Stimulated activated CD4-positive, alpha-beta T cell treated with anti-CD3 and anti-CD28 coated beads, TNF-alpha, amount 100 ng/mL, for 1 hour (primary cell): ENCODE measurements at regions not wholly inside any gene's neighbourhood (a gene's known extent, or its start where the extent isn't known, plus 50 kb on each side); places are given as distances from the start of the nearest gene placed in this dataset.

Source experiments
- DNase-seq, 3 donors: peaks; one replicate each; pipeline ENCODE4 v3.0.0-alpha.2; 2020; ENCODE audit warnings: low read depth in 3 of 3, low spot score in 1 of 3

DNA sequence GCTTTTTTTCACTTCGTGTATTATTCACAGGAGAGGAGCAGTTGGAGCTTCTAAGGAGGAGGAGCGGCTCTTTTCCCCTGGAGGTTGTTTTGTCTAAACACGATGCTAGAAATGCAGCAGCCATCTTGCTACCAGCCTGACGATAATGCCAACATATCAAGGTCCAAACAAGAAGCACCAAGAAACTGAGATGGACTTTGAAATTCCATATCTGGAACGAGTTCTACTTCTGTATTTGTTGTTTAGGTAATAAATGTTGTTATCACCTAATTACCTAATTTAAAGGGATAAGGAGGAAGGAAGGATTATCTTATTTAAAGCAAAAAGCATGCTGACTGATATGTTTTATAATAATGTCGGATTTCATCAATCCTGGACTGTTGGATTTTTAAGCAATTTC is 174.4 kb upstream of the TMPO start:
- DNase-seq: no peak

DNA sequence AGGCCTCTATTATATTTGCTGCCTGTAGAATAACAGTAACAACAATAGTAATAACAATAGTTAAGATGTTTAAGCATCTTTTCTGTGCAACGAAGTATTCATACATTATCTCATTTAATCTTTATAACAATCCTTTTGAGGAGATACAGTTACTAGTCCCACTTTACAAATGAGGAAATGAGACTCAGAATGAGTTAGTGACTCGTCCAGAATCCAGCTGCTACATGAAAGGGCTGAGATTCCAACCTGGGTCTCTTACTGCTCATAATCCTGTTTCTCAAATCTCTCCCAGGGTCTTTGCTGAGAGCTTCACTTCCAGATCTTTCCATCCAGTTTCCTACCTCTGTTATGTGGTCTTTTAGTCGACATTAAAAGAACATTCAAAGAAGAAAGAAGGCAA is 173.7 kb upstream of the TMPO start:
- no peak for DNase-seq

DNA sequence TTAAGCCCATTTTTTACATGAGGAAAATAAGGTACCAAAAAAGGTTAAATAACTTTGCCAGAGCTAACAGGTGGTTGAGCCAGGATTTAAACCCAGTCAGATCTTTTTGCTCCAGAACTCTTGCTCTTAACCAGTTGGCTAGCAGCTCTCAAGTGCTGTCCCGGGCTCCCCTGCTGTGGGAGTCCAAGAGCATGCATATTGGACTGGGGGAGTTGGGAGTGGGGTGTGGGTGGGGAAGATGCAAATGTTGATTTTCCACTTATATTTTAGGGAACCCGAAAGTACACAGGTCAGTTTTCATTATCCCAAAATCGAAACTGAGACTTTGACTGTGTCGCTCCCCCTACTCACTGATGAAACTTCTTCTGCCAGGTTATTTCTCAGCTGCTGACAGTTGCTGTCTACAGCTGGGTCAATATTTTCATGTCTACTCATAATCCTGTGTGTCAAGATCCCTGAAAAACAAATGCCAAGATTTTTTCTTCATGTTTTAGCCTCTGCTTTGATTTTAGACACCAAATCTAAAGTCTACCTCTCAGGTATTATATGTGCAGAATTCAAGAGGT is 172.3 kb upstream of the TMPO start:
- no peak for DNase-seq

DNA sequence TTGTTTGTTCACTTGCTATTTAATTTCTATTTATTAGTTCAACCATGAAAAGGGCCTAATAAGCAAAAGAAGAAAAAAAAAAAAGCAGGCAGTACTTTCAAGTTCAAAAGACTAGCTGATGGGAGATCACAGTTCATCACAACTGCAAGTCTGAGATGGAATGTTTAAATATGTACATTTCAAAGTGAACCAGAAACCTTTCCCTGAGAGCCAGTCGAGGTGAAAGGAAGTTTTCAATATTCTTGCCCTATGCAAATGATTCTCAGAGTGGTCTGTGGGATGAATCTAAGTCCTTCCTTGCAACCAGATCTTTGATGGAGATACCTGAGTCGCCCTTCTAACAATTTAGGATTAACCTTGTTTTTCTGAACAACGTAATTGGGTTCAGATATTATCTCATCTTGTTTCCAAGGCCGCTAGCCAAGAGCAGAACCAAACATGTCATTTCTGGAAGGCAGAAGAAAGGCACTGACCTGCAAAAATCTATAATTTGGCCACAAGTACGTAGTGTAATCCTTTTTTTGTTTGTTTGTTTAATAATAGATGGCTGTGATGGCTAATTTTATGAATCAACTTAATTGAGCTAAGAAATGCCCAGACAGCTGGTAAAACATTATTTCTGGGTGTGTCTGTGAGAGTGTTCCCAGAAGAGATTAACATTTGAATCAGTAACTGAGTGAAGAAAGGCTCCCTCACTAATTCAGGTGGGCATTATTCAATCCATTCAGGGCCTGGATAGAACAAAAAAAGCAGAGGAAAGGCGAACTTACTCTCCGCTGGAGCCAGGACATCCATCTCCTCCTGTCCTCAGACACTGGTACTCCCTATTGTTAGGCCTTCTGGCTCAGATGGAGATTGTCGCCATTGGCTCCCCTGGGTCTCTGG is 171.1 kb upstream of the TMPO start:
- DNase-seq: no peak

DNA sequence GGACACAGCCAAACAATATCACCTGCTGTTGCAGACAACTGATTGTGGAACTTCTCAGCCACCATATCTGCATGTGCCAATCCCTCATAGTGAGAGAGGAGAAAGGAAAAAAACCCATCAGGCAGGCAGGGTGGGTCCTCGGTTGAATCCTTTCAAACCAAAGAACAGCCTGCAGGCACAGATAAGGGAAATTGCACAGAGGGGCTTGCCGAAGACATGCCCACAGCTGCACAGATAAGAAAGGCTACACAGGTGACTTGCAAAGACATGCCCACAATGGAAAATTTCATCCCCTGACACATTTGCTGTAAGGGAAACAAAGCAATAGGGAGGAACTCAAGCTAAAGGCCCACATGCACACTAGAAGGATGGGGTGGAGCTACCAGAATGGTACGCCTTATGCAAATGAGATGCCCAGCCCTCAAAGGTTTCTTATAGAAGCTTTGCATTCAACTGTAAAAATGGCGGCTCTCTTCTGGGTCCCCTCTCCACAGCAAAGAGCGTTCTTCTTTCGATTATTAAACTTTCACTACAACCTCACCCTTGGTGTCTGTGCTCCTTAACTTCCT is 170.0 kb upstream of the TMPO start:
- DNase-seq: no peak

DNA sequence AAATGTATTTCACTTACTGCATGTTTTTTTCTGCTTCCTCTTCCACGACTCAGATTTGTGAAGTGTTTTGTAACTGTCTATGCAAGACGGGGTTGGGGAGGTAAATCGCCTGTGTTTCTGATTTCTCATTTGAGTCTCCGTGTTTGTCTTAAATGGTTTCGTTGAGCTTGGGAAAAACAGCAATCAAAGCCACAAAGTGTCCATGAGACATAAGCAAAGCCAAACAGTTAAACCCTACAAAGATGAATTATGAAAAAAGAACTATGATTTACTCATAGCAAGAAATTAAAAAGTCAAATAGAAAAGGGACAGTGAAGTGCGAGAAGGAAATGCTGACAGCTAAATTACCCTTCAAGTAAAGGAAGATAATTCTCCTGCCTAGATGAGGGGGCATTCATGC is 164.3 kb upstream of the TMPO start:
- no peak for DNase-seq

DNA sequence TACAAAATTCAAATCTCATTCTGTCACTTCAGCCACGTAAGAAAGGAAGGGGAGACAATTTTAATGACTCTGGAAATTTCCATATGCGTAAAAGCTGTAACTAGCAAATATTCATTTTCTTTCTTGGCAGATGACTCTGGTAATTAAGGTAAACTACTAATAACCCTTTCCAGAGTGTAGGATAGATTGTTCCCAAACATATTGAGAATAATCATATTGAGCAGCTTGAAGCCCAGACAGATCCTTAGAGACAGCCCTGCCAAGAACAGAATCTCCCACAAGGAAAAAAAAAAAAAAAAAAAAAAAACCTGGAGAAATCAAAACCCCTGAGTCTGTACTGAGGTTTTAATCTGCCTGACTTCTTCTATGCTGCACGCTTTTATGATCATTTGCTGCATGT is 163.6 kb upstream of the TMPO start:
- no peak for DNase-seq

DNA sequence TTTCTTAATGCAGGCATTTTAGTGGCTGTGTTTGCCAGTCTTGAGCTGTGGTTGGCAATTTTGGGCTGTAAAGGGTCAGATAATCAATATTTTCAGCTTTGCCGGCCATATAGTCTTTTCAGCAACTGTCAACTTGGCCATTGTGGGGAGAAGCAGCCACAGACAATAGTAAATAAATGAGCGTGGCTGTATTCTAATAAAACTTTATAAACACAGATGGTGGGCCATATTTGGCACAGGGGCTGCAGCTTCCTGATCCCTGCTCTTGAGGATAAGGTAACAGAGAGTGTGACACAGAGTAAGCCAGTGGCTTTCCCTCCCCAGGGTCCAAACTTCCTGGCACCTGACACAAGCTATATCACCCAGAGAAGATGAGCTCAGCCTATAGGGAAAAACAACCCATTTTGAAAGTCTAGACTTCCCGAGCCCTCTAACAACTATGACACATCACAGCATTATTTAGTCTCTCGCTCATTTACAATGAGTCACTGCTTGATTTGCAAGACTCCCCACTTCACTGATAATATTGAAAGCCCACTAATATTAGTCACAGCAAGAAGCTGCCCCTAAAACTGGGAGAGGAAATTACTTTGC is 163.1 kb upstream of the TMPO start:
- DNase-seq: no peak

DNA sequence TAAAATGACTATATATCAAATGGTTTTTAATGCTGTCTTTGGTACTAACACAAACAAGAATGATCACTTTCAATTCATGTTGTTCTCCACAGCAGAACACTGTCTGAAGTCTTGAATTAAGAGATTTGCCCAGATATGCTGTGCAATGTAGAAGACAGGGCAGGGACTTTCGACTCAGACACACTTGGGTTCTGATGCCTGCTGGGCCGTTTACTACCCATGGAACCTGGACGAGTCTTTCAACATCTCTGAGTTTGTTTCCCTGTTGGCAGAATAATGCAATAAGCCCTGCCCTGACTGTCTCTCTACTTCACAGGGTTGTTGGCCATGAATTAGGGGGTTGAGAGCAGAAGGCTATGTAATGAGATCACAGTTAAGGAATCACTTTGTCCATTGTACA is 162.6 kb upstream of the TMPO start:
- no peak for DNase-seq

DNA sequence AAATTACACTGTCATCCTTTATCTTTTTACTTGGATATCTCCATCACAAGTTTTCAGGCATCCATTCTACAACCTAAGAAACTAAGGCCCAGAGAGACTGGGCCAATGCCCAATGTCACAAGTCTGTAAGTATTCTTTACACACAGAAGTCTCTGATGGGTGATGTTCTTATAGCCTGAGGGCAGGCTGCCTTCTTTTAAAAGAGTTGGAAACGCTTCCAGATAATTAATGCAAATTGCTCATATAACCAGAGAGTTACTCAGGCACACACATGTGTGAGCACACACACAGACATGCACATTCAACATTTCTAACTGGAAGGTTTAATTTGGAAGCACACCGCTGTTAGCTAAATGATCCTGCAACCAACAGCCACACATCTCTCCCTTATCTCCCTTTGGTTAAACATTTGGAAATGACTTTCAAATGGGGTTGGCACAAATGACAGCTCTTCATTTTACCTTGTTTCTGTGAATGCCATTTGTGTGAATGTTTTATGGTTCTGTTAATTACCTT is 160.8 kb upstream of the TMPO start:
- DNase-seq: no peak

DNA sequence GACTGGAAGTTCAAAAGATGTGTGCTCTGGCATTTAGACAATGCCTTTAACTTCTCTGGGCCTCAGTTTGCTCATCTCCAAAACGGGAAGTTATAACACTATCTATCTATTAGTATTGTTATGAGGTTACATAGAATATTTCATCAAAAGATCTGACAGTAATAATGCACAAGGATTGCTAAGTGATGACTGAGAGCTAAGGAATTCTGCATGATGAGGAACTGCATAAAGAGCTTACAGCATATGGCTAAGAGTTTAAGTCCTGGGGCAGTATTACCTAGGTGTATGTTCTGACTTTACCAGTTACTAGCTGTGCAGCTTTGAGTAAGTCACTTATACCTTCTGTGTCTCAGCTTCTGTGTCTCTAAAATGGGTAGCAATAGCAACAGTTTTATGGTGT is 160.1 kb upstream of the TMPO start:
- DNase-seq: no peak

DNA sequence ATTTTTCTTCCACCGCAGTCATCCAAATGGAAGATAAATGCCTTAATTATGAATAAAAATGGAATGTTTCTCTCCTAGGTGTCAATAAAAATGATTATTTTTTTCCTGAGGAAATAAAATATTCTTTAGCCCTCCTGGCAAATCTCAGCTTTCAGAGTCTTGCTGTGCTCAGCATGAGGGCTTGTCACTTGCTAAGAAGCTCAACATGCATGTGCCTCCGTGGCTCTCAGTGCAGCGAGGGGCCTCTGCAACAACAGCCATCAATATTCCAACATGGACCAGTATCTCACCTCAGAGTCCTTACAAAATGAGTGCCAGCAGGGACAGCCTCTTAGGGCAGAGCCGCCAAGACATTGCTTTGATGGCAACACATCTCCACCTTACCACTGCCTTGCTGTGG is 159.5 kb upstream of the TMPO start:
- DNase-seq: no peak

DNA sequence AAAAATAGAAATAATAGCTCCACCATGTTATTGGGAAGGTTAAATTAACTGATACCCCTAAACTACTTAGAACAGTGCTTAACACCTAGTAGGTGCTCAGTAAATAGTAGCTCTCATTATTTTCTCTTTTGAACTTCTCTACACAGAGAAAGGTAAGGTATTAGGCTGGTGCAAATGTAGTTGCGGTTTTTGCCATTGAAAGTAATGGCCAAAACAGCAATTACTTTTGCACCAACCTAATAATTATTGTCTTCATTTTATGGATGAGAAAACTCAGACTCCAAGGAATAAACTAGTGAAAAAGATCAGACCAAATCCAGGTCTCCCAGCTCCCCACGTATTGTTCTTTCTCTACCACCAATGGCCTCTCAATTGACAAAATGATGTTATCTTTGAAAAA is 157.2 kb upstream of the TMPO start:
- DNase-seq: no peak

DNA sequence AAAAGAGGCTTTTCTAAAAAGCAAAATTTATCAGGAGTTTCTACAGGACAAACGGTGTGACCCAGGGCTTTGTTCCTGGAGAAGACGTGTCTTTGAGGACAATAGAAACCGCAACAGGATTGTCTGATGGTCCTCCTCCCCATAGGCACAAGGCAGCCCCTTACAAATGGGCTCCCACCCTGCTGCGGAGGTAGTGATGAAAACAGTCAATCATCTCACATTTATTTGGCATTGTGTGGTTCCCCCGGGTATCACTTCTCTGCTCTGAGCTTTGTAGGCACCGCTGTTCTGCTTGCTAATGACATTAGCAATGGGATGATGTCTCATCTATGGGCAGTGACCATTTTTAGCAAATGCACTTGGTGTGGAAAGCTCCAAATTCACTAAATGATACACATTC is 155.5 kb upstream of the TMPO start:
- no peak for DNase-seq

DNA sequence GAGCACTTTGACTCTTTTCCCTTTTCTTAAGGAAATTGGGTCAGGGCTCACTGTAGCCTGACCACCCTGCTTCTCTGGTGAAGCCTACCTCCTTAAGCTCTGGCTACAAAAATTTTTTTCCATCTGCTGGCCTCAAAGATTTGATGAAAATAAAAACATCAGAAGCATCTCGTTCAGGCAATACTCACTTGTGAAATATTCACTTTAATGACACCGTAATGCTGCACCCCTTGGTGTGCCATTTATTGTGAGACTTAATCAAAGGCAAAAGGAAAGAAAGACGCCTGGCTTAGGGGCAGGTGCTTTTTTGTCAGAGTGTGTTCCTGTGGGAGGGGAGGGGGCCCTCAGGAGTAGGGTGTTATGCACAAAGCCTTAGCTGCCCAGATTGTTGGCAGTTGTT is 155.0 kb upstream of the TMPO start:
- DNase-seq: no peak

DNA sequence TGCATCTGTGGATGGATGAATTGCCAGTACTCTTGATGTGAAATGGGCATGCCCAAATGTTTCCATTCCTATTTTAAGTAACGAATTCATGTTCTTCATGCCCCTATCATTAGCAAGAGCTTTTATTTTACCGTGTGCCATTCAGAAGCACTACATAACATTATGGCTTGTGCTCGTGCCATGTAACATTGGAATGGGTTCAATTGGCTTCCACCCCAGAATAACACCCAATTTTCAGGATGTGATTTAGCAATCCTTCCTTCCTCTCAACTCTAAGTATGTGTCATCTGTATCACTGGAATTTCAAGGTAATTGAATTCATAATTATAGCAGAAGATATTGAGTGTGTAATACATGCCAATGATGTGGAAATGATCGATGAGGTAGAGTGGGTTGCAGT is 145.8 kb upstream of the TMPO start:
- no peak for DNase-seq

DNA sequence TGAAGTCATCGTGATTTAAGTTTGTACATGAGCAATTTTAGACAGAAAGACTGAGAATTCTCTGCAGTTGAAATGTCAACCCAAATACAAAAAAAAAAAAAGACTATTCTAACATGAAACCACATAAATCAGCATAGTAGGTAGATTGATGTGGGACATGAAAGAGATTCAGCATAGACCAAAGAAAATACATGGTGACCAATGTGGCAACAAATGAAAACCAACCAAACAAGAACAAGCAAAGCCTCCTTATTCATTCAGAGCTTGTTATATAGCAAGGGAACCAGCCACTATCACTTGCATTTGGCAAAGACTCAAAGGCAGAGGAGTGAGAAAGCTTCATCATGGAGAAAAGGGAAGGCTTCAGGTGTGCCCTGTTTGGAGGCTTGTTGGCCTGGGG is 144.4 kb upstream of the TMPO start:
- no peak for DNase-seq

DNA sequence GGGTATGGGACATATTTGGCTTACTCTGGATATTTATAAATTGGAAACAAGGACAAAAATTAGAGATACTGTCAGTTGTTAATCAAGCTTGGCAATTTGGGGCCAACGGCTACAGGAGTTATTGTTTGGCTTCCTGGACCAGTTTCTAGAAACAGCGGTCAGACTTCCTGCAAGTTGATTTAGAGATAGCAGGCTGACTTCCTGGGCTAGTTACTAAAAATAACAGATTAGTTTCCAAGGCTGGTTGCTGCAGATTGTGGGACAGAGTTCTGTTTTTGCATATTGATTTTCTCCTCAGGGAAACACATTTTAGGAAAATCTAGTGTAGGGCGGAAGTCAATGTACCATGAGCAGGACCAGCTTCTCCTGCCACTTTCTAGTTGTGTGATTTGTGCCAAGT is 144.0 kb upstream of the TMPO start:
- no peak for DNase-seq

DNA sequence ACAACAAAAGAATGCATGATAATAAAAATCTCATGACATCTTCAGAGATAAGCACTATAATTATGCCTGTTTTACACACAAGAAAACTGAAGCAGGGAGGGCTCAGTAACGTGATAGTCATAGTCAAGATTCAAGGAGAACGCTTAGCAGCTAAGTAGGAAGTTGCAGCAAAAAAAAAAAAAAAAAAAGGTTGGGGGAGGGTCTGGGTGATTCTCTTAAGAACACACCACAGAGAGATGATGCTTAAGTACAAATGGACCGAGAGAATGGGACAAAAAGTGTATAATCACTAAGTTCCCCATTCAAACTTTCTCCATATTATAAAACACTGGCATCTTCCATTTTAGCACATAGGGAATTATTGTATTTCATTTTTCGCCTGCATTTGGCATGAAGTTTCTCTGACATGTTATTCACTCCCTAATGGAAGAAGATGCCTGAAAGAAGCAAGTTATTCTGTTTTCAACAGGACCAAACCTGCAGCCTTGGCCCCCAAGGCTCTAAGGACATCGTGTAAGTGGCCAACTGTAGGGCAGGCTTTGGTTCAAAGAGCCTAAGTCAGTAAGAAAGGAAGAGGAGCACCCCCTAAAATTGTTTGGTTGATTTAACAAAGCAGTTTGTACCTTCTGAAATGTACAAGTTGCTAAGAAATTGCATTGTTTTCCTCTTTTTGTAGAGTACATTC is 142.9 kb upstream of the TMPO start:
- no peak for DNase-seq

DNA sequence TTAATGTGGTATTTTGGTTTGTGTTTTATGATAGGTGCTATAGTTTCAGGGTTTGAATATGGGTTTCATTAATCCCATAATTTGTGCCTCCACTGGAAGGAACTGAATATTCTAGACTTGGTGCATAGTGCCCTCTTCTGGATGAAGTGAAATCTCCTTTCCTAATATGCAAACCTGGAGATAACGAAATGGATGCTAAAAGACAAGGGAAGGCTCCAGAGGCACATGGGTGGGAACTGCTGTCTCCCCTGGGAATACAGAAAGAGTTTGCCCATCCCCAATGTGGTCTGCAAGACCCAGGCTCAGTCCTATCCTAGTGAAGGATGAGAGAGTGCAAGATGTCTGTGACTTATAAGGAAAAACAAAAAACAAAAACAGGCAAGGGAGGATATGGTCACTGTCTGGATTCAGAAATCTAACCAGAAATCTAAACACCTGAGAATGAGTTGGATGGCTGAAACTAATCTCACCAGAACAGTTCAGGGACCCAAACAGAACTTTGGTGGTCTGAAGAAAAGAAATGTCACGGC is 142.3 kb upstream of the TMPO start:
- no peak for DNase-seq

DNA sequence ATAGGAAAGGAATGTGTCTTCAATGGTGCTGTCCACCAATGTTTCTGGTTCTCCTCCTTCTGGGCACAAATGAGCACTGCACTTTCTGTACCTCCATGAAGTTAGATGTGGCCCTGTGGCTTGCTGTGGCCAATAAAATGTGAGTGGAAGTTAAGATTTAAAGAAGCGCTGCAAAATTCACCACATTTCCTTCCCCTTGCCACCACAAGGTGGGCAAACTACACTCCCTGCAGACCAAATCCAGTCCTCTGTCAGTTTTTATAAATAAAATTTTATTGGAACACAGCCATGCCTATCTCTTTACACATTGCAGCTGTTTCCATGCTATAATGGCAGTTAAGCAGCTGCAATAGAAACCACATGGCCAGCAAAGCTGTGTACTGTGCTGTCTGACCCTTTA is 141.4 kb upstream of the TMPO start:
- no peak for DNase-seq
